Endothelial cell of umbilical vein (primary cell): ENCODE measurements at regions not wholly inside any gene's neighbourhood (a gene's known extent, or its start where the extent isn't known, plus 50 kb on each side); places are given as distances from the start of the nearest gene placed in this dataset.

Experiments
- BruUV-seq: library from RNA; stranded (reverse); fragments of 400-500 nt; replicated peaks from 2 replicates; lab custom pipeline; 2021; lab: Mats Ljungman, UMichigan
- CTCF ChIA-PET: fragments of 300-600, 350-600 bp; sonication (Branson Sonifier 250); formaldehyde crosslinking; loops from one replicate; lab custom pipeline; 2021; ENCODE audit warnings: antibody characterized with exemption, inconsistent platforms; lab: Charles Lee
- POLR2A ChIA-PET: fragments of 300-600, 350-600 bp; sonication (Branson Sonifier 250); formaldehyde crosslinking; loops from one replicate; lab custom pipeline; 2021; ENCODE audit warnings: antibody characterized with exemption, inconsistent platforms; lab: Charles Lee
- DNase-seq: peaks from one replicate; pipeline ENCODE4 v3.0.0-alpha.2; 2011; ENCODE audit warnings: low read depth, low spot score
- FAIRE-seq: peaks from 2 replicates; lab custom pipeline; 2011; peaks lifted over from hg19 to GRCh38; lab: Jason Lieb, UNC
- H2AFZ ChIP-seq: 2 replicates; pipeline ENCODE4 v1.6.0; 2012; ENCODE audit warnings: low read depth, low read length, control low read depth, inconsistent platforms
- H3K27ac ChIP-seq: 2 replicates; pipeline ENCODE4 v1.5.1; 2011; ENCODE audit warnings: low read depth, mild to moderate bottlenecking, control low read depth, low read length, moderate library complexity; ENCODE audit not compliant: insufficient read depth
- H3K27me3 ChIP-seq, 2 experiments: 2 replicates each; pipeline versions ENCODE4 v1.6.0 to v1.6.1; 2011; ENCODE audit warnings: low read length in 2 of 2, mixed read lengths in 1 of 2; ENCODE audit not compliant: control insufficient read depth in 2 of 2, insufficient read depth in 2 of 2
- H3K36me3 ChIP-seq, 2 experiments: 2 replicates in 1 of 2; 3 replicates in 1 of 2; pipeline ENCODE4 v1.5.1; 2011; ENCODE audit warnings: low read length in 2 of 2, mild to moderate bottlenecking in 1 of 2, moderate library complexity in 1 of 2; ENCODE audit not compliant: control insufficient read depth in 2 of 2, insufficient read depth in 2 of 2; ENCODE audit errors: extremely low read depth in 1 of 2
- H3K4me1 ChIP-seq: 3 replicates; pipeline ENCODE4 v1.5.1; 2011; ENCODE audit warnings: mild to moderate bottlenecking, low read length; ENCODE audit not compliant: control insufficient read depth, insufficient read depth; ENCODE audit errors: extremely low read depth
- H3K4me2 ChIP-seq: 2 replicates; pipeline ENCODE4 v1.6.1; 2011; ENCODE audit warnings: low read length, control low read depth, mixed read lengths; ENCODE audit not compliant: insufficient read depth
- H3K4me3 ChIP-seq, 3 experiments: fragments of 200-600 bp in 1 of 3; sonication (generic), shearing (Covaris generic) in 1 of 3; replicated peaks in 1 of 3; 2 replicates each; pipeline ENCODE4 v1.5.1; 2011 to 2016; ENCODE audit warnings: control low read depth in 3 of 3, low read length in 3 of 3, mild to moderate bottlenecking in 2 of 3, inconsistent platforms in 1 of 3, low read depth in 1 of 3, moderate library complexity in 1 of 3; ENCODE audit not compliant: insufficient read depth in 1 of 3
- H3K79me2 ChIP-seq: 2 replicates; pipeline ENCODE4 v1.6.0; 2012; ENCODE audit warnings: low read length, inconsistent platforms; ENCODE audit not compliant: control insufficient read depth, insufficient read depth
- H3K9ac ChIP-seq: replicated peaks from 2 replicates; pipeline ENCODE3; 2011; ENCODE audit warnings: low read length, control low read depth; ENCODE audit not compliant: insufficient read depth; ENCODE audit errors: extremely low read depth
- H3K9me1 ChIP-seq: replicated peaks from 3 replicates; pipeline ENCODE4 v1.6.0; 2011; ENCODE audit warnings: mild to moderate bottlenecking, low read length; ENCODE audit not compliant: control insufficient read depth, insufficient read depth; ENCODE audit errors: extremely low read depth
- H3K9me3 ChIP-seq: replicated peaks from 2 replicates; pipeline ENCODE4 v1.5.1; 2012; ENCODE audit warnings: low read length, inconsistent platforms; ENCODE audit not compliant: control insufficient read depth, insufficient read depth
- H4K20me1 ChIP-seq: replicated peaks from 2 replicates; pipeline ENCODE3; 2011; ENCODE audit warnings: mild to moderate bottlenecking, low read length; ENCODE audit not compliant: control insufficient read depth, insufficient read depth; ENCODE audit errors: extremely low read depth
- CTCF ChIP-seq, 2 donors: IDR thresholded peaks; 1 replicate in 1 of 2; 2 replicates in 1 of 2; pipeline ENCODE4 v1.5.1; 2011; ENCODE audit warnings: low read length in 2 of 2, mild to moderate bottlenecking in 2 of 2, moderate library complexity in 2 of 2, control low read depth in 1 of 2, inconsistent platforms in 1 of 2, low read depth in 1 of 2; ENCODE audit not compliant: insufficient read depth in 1 of 2; ENCODE audit errors: extremely low read depth in 1 of 2
- EZH2 ChIP-seq: IDR thresholded peaks from 2 replicates; pipeline ENCODE4 v1.6.1; 2012; ENCODE audit warnings: borderline replicate concordance, low read depth, mild to moderate bottlenecking, moderate library complexity, low read length, inconsistent platforms; ENCODE audit not compliant: severe bottlenecking
- FOS ChIP-seq: IDR thresholded peaks from 2 replicates; pipeline ENCODE4 v1.6.1; 2011; ENCODE audit warnings: mild to moderate bottlenecking, low read length, moderate library complexity, borderline replicate concordance; ENCODE audit not compliant: insufficient read depth
- GATA2 ChIP-seq: IDR thresholded peaks from 2 replicates; pipeline ENCODE4 v1.7.0; 2011; ENCODE audit warnings: low read depth, mild to moderate bottlenecking, moderate library complexity, mixed read lengths, low read length; ENCODE audit not compliant: insufficient read length, insufficient read depth
- JUN ChIP-seq: IDR thresholded peaks from 2 replicates; pipeline ENCODE4 v1.6.1; 2011; ENCODE audit warnings: borderline replicate concordance, low read depth; ENCODE audit not compliant: insufficient read length, insufficient read depth
- MAX ChIP-seq: IDR thresholded peaks from 2 replicates; pipeline ENCODE4 v1.6.1; 2011; ENCODE audit not compliant: insufficient read depth, insufficient read length
- MYC ChIP-seq: IDR thresholded peaks from one replicate; pipeline ENCODE4 v1.6.1; 2011; ENCODE audit warnings: mild to moderate bottlenecking, low read depth, low read length
- POLR2A ChIP-seq: IDR thresholded peaks from 2 replicates; pipeline ENCODE4 v1.6.1; 2012; ENCODE audit warnings: low read depth, mild to moderate bottlenecking, control low read depth, low read length
- POLR2AphosphoS5 ChIP-seq: IDR thresholded peaks from 2 replicates; pipeline ENCODE4 v1.6.1; 2012; ENCODE audit warnings: low read depth, mild to moderate bottlenecking, control low read depth, low read length, moderate library complexity; ENCODE audit not compliant: insufficient read depth
- dilution Hi-C: fragments of 300-500 bp; cut with MboI; formaldehyde crosslinking; loops from one replicate; pipeline ENCODE4 v1.15.0; 2019; ENCODE audit warnings: low sequenced_read_pairs; ENCODE audit not compliant: extremely low pct_ligation_motif_present
- intact Hi-C: fragments of 100-400 bp; cut with micrococcal nuclease; formaldehyde crosslinking; loops from one replicate; pipeline ENCODE4 v1.10.0; 2022

- H3K36me3 ChIP-seq = no peaks in the 10 kb centered on the region
- FAIRE-seq (no peak), DNase-seq (no peak)
- H3K9me1 ChIP-seq = no peaks in the 10 kb centered on the region
- H4K20me1 ChIP-seq = no peaks in the 10 kb centered on the region
- dilution Hi-C loops (no loop called here), intact Hi-C loops (no loop called here)
- H3K4me1 ChIP-seq = peaks cover 8% of the 10 kb centered on the region
- H3K4me2 ChIP-seq = no peak overlapping the region
- H3K9me3 ChIP-seq = no peaks in the 10 kb centered on the region
- no peak overlapping the region for H2AFZ ChIP-seq
- POLR2A ChIA-PET = no interaction called here
- no peaks in the 10 kb centered on the region for H3K27me3 ChIP-seq
- no peaks in the 10 kb centered on the region for H3K79me2 ChIP-seq
- no peak overlapping the region for H3K27ac ChIP-seq
- BruUV-seq = no TSS peak
- CTCF ChIA-PET = interaction anchor here (1.0 to 2.4 kb wide), 3 partner anchors 8 to 12 kb away, joined by 3 to 8 read pairs (median 3); no protein-coding TSS in a partner anchor
- TF ChIP-seq MAX (no peak), FOS (no peak), MYC (no peak), CTCF (IDR thresholded peaks at IDR 0.05; ENCODE audit: extremely low read depth in 1 of 2, insufficient read depth in 1 of 2, low read depth in 1 of 2, low read length in 2 of 2) (no peak), POLR2AphosphoS5 (no peak), EZH2 (no peak), GATA2 (no peak), JUN (no peak), POLR2A (no peak)
- H3K9ac ChIP-seq = no peak overlapping the region
- H3K4me3 ChIP-seq = no peak overlapping the region
Observed at GRCh38 chr11:8788616-8789015, 106.0 kb downstream of the RPL27A start.
